ENCODE measurements at regions not wholly inside any gene's neighbourhood (a gene's known extent, or its start where the extent isn't known, plus 50 kb on each side); places are given as distances from the start of the nearest gene placed in this dataset.

DNA sequence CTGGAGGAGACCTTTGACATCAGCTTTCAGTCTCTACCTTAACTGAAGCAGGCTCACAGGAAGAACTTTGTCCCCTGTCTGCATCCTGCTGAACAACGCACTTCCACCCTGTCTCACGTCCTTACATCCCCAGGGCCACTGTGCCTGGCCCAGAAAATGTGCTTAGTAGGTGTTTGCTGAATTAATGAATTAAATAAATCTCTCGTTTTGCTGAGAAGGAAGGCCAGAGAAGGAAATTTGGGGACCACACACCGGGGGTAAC is 54.3 kb upstream of the CREB3L1 start:
- Histone ChIP-seq H3K27me3 (ENCODE audit: insufficient read depth, poor library complexity, severe bottlenecking) (no peaks in the 10 kb centered on the region), H3K4me3 (replicated peaks; ENCODE audit: insufficient read depth, low read length) (no peak overlapping the region), H3K27ac (replicated peaks) (no peak overlapping the region)
- TF ChIP-seq GABPA (IDR thresholded peaks at IDR 0.05; ENCODE audit: low read depth) (no peak), SPI1 (IDR thresholded peaks at IDR 0.05; ENCODE audit: borderline replicate concordance, low read depth) (no peak), POLR2AphosphoS5 (IDR thresholded peaks at IDR 0.05; ENCODE audit: low read depth) (no peak)
- TF ChIP-seq, protein P1, sequence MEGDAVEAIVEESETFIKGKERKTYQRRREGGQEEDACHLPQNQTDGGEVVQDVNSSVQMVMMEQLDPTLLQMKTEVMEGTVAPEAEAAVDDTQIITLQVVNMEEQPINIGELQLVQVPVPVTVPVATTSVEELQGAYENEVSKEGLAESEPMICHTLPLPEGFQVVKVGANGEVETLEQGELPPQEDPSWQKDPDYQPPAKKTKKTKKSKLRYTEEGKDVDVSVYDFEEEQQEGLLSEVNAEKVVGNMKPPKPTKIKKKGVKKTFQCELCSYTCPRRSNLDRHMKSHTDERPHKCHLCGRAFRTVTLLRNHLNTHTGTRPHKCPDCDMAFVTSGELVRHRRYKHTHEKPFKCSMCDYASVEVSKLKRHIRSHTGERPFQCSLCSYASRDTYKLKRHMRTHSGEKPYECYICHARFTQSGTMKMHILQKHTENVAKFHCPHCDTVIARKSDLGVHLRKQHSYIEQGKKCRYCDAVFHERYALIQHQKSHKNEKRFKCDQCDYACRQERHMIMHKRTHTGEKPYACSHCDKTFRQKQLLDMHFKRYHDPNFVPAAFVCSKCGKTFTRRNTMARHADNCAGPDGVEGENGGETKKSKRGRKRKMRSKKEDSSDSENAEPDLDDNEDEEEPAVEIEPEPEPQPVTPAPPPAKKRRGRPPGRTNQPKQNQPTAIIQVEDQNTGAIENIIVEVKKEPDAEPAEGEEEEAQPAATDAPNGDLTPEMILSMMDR (IDR thresholded peaks at IDR 0.05; ENCODE audit: insufficient read depth, low read length), result no peak
- TF ChIP-seq, protein P2, sequence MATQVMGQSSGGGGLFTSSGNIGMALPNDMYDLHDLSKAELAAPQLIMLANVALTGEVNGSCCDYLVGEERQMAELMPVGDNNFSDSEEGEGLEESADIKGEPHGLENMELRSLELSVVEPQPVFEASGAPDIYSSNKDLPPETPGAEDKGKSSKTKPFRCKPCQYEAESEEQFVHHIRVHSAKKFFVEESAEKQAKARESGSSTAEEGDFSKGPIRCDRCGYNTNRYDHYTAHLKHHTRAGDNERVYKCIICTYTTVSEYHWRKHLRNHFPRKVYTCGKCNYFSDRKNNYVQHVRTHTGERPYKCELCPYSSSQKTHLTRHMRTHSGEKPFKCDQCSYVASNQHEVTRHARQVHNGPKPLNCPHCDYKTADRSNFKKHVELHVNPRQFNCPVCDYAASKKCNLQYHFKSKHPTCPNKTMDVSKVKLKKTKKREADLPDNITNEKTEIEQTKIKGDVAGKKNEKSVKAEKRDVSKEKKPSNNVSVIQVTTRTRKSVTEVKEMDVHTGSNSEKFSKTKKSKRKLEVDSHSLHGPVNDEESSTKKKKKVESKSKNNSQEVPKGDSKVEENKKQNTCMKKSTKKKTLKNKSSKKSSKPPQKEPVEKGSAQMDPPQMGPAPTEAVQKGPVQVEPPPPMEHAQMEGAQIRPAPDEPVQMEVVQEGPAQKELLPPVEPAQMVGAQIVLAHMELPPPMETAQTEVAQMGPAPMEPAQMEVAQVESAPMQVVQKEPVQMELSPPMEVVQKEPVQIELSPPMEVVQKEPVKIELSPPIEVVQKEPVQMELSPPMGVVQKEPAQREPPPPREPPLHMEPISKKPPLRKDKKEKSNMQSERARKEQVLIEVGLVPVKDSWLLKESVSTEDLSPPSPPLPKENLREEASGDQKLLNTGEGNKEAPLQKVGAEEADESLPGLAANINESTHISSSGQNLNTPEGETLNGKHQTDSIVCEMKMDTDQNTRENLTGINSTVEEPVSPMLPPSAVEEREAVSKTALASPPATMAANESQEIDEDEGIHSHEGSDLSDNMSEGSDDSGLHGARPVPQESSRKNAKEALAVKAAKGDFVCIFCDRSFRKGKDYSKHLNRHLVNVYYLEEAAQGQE (IDR thresholded peaks at IDR 0.05; ENCODE audit: insufficient replicate concordance, low read depth), result no peak
- no peak for DNase-seq (ENCODE audit: low read depth in 1 of 2, low spot score in 1 of 2)

DNA sequence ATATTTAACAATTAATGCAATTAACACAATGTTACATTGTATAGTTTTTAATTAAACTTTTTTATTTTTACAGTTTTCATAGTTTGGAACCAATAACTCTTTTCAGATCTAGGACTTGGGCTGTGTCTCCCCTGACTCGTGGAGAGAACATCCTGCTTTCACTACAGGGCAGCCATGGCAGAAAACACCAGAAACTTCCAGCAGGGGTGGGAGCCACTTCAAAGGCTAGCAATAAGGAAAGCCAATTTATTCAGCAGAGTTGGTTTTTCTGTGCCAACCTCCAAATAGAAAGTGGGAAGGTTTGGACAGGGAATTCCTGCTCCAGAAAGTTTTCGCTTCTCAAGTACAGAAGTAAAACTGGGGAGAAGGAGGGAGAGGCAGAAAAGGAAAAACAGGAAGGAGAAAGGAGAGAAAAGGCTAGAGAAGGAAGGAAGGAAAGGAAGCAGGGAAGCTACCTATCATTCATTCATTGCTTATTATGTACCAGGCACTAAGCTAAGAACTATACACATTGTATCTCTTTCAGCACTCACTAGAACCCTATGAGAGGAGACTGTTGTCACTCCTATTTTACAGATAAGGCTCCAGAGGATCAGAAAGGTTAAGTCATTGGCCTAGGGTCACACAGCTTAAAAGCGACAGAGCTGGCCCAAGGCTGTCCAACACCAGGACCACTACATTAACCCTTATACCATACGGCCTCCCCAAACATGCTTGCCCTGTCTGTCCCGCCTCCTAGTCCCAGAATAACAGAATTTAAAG is 54.8 kb upstream of the CREB3L1 start:
- no peak for DNase-seq (ENCODE audit: low read depth in 1 of 2, low spot score in 1 of 2)
- Histone ChIP-seq H3K4me3 (replicated peaks; ENCODE audit: insufficient read depth, low read length) (no peak overlapping the region), H3K27me3 (ENCODE audit: insufficient read depth, poor library complexity, severe bottlenecking) (no peaks in the 10 kb centered on the region), H3K27ac (replicated peaks) (no peak overlapping the region)
- no peak for TF ChIP-seq SPI1 (IDR thresholded peaks at IDR 0.05; ENCODE audit: borderline replicate concordance, low read depth)
- no peak for TF ChIP-seq POLR2AphosphoS5 (IDR thresholded peaks at IDR 0.05; ENCODE audit: low read depth)
- no peak for TF ChIP-seq GABPA (IDR thresholded peaks at IDR 0.05; ENCODE audit: low read depth)
- TF ChIP-seq, protein P2 (IDR thresholded peaks at IDR 0.05; ENCODE audit: insufficient replicate concordance, low read depth), result no peak
- TF ChIP-seq, protein P1 (IDR thresholded peaks at IDR 0.05; ENCODE audit: insufficient read depth, low read length), result no peak

DNA sequence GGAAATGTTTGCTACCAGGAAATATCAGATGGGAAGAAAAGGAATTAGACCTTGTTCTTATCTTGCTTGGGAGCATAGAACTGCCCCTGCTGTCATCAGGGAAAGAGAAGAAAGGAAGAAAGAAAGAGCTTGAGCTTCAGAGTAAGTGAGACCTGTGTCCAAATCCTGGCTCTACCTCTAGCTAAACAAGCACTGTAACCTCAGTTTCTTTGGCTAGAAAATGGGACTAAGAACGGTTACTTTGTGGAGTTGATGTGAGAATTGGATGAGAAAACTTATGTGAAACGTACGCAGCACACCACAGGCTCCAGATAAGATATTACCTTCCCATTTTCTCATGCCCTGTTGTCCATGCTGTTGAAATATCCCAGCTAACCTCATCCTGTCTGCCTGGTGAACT is 57.1 kb upstream of the CREB3L1 start:
- no peak for TF ChIP-seq SPI1 (IDR thresholded peaks at IDR 0.05; ENCODE audit: borderline replicate concordance, low read depth)
- TF ChIP-seq, protein P2 (IDR thresholded peaks at IDR 0.05; ENCODE audit: insufficient replicate concordance, low read depth), result no peak
- TF ChIP-seq, protein P1 (IDR thresholded peaks at IDR 0.05; ENCODE audit: insufficient read depth, low read length), result no peak
- TF ChIP-seq POLR2AphosphoS5 (IDR thresholded peaks at IDR 0.05; ENCODE audit: low read depth), result no peak
- TF ChIP-seq GABPA (IDR thresholded peaks at IDR 0.05; ENCODE audit: low read depth), result no peak
- no peaks in the 10 kb centered on the region for H3K27me3 ChIP-seq (ENCODE audit: insufficient read depth, poor library complexity, severe bottlenecking)
- no peak for DNase-seq (ENCODE audit: low read depth in 1 of 2, low spot score in 1 of 2)
- no peak overlapping the region for H3K27ac ChIP-seq (replicated peaks)
- no peak overlapping the region for H3K4me3 ChIP-seq (replicated peaks; ENCODE audit: insufficient read depth, low read length)

Data from HL-60 (cell line).